Heart left ventricle (tissue), 16 donors: ENCODE measurements at regions not wholly inside any gene's neighbourhood (a gene's known extent, or its start where the extent isn't known, plus 50 kb on each side); places are given as distances from the start of the nearest gene placed in this dataset.

Experiments
- ATAC-seq, 4 donors: fragments of 200-7000 bp; cut with Tn5 transposase; one replicate each; pipeline ENCODE4 v1.9.1; 2020 to 2022; ENCODE audit warnings: moderate library complexity in 4 of 4, mild to moderate bottlenecking in 3 of 4, moderate number of reproducible peaks in 1 of 4
- DNase-seq, 5 donors: peaks; one replicate each; pipeline ENCODE4 v3.0.0-alpha.2; 2020
- H3K27ac ChIP-seq, 12 donors: fragments of 200-600 bp; sonication (generic) in 4 of 12; one replicate each; pipeline versions ENCODE4 v1.5.0 to v1.8.0; 2016 to 2022; ENCODE audit warnings: mild to moderate bottlenecking in 2 of 12
- H3K27me3 ChIP-seq, 9 donors: fragments of 200-600 bp; sonication (generic) in 2 of 9; one replicate each; pipeline versions ENCODE4 v1.5.1 to v1.8.0; 2016 to 2022; ENCODE audit warnings: mild to moderate bottlenecking in 3 of 9
- H3K36me3 ChIP-seq, 9 donors: fragments of 200-600 bp; sonication (generic) in 2 of 9; one replicate each; pipeline versions ENCODE4 v1.5.0 to v1.8.0; 2018 to 2022; ENCODE audit warnings: mild to moderate bottlenecking in 2 of 9
- H3K4me1 ChIP-seq, 12 donors: fragments of 200-600 bp; sonication (generic) in 4 of 12; one replicate each; pipeline versions ENCODE4 v1.5.0 to v1.8.0; 2016 to 2022; ENCODE audit warnings: mild to moderate bottlenecking in 3 of 12
- H3K4me3 ChIP-seq, 12 donors: fragments of 200-600 bp; sonication (generic) in 4 of 12; one replicate each; pipeline versions ENCODE4 v1.5.0 to v1.8.0; 2017 to 2022; ENCODE audit warnings: mild to moderate bottlenecking in 9 of 12, moderate library complexity in 4 of 12
- H3K9me3 ChIP-seq, 12 donors: fragments of 200-600 bp; sonication (generic) in 4 of 12; one replicate each; pipeline versions ENCODE4 v1.5.0 to v1.8.0; 2016 to 2022; ENCODE audit warnings: mild to moderate bottlenecking in 1 of 12
- CTCF ChIP-seq, 12 donors: fragments of 200-600 bp; sonication (generic) in 4 of 12; IDR thresholded peaks; one replicate each; pipeline versions ENCODE4 v1.5.0 to v1.8.0; 2018 to 2022; ENCODE audit warnings: antibody characterized with exemption in 12 of 12, mild to moderate bottlenecking in 5 of 12
- POLR2A ChIP-seq, 2 donors: fragments of 450-650 bp; IDR thresholded peaks; one replicate each; pipeline ENCODE4 v1.6.1; 2017; ENCODE audit warnings: antibody characterized with exemption in 2 of 2, mild to moderate bottlenecking in 2 of 2, moderate library complexity in 2 of 2
- WGBS, 4 donors: extraction: QIAGEN DNeasy Blood & Tissue Kit in 2 of 4; methylation state at CpG; one replicate each; pipeline versions ENCODE4 v1.1.5 to v1.1.7; 2013 to 2018; 5-methylcytosine and 5-hydroxymethylcytosine counted together
- intact Hi-C, 10 donors: fragments of 100-400 bp; cut with DNase I; formaldehyde crosslinking; loops; one replicate each; pipeline versions ENCODE4 v1.11.1 to v1.14.2; 2022
- donor health status: ischemic (EF 13 %, LVEDD 7.1; RV severe dilation, severe dysfunction).
- donor health status: healthy with polysubstance abuse.
- donor health status: DM: no; HTN: yes; CAD: no.
- donor health status: DM: no; HTN: no; CAD: no.
- donor health status: ischemic (EF 25% LVEDD 6.9; RV normal size, moderate dysfunction).
- donor health status: ischemic (EF 25% LVEDD 5.7; RV mildly dilated, moderate dysfunction).
- donor health status: healthy.
- donor health status: DM: yes; HTN: yes; CAD: no.
- donor health status: ischemic (EF 35%, LVEDD 5.7; RV mildly dilated, moderate dysfunction).
- donor health status: nonischemic (EF 11% LVEDD 7.7; RV severe dilation, severe dysfunction).
- donor health status: DM: yes; HTN: yes; CAD: no.
- donor health status: PGD.
- donor health status: ischemic (EF 29% LVEDD 5.4; RV normal size, mild dysfunction).
- donor health status: nonischemic (EF 23%, LVEDD 6.1; RV moderate dilation, normal function).

- no peaks in the 10 kb centered on the region for H3K27me3 ChIP-seq
- intact Hi-C loops: no loop called here
- H3K4me1 ChIP-seq: no peaks in the 10 kb centered on the region
- no peaks in the 10 kb centered on the region for H3K9me3 ChIP-seq
- no peak for DNase-seq
- WGBS, 4 donors: 54 to 67% (median 59%) methylated on average over 3 of the region's 3 CpGs
- H3K27ac ChIP-seq: no peak overlapping the region
- no peaks in the 10 kb centered on the region for H3K36me3 ChIP-seq
- TF ChIP-seq CTCF (IDR thresholded peaks at IDR 0.05) (peak in 2 of 12 donors; percentile 24 to 25), POLR2A (IDR thresholded peaks at IDR 0.05) (no peak)
- ATAC-seq: no peak
- H3K4me3 ChIP-seq: no peak overlapping the region
These were observed 120.7 kb upstream of the PWP1 start for GRCh38 chr12:107564946-107565345.

- Histone ChIP-seq H3K9me3 (no peaks in the 10 kb centered on the region), H3K4me1 (no peaks in the 10 kb centered on the region), H3K4me3 (no peak overlapping the region), H3K27me3 (no peaks in the 10 kb centered on the region), H3K27ac (no peak overlapping the region), H3K36me3 (no peaks in the 10 kb centered on the region)
- WGBS, 4 donors: 60 to 68% (median 62%) methylated on average over 5 of the region's 5 CpGs
- ATAC-seq (no peak), DNase-seq (no peak)
- intact Hi-C loops: no loop called here
- no peak for TF ChIP-seq POLR2A (IDR thresholded peaks at IDR 0.05)
- TF ChIP-seq CTCF (IDR thresholded peaks at IDR 0.05): no peak
These were observed 120.0 kb upstream of the PWP1 start for GRCh38 chr12:107565551-107565950.

GRCh38 chr12:107567876-107568619 lies 117.6 kb upstream of the PWP1 start:
- WGBS, 4 donors: 85 to 95% (median 91%) methylated on average over 6 of the region's 6 CpGs
- DNase-seq: no peak
- TF ChIP-seq POLR2A (IDR thresholded peaks at IDR 0.05) (no peak), CTCF (IDR thresholded peaks at IDR 0.05) (no peak)
- no peak overlapping the region for H3K4me3 ChIP-seq
- H3K27me3 ChIP-seq: no peaks in the 10 kb centered on the region
- intact Hi-C loops: no loop called here
- no peaks in the 10 kb centered on the region for H3K4me1 ChIP-seq
- no peaks in the 10 kb centered on the region for H3K36me3 ChIP-seq
- H3K27ac ChIP-seq: no peak overlapping the region
- no peak for ATAC-seq
- H3K9me3 ChIP-seq: peaks cover 0 to 2% (median 0%) of the 10 kb centered on the region in 12 donors

- Histone ChIP-seq H3K4me3 (no peak overlapping the region), H3K4me1 (no peaks in the 10 kb centered on the region), H3K27ac (no peak overlapping the region), H3K27me3 (no peaks in the 10 kb centered on the region), H3K9me3 (peaks cover 0 to 2% (median 0%) of the 10 kb centered on the region in 12 donors), H3K36me3 (no peaks in the 10 kb centered on the region)
- intact Hi-C loops: no loop called here
- TF ChIP-seq POLR2A (IDR thresholded peaks at IDR 0.05) (no peak), CTCF (IDR thresholded peaks at IDR 0.05) (no peak)
- ATAC-seq: no peak
- DNase-seq: no peak
- 77 to 92% (median 85%) methylated on average over 5 of the region's 5 CpGs for WGBS, 4 donors
These were observed 116.9 kb upstream of the PWP1 start for GRCh38 chr12:107568718-107569117.
